GM23338 (cell line): ENCODE measurements at regions not wholly inside any gene's neighbourhood (a gene's known extent, or its start where the extent isn't known, plus 50 kb on each side); places are given as distances from the start of the nearest gene placed in this dataset.

Source experiments
- ATAC-seq: fragments of 200-7000 bp; cut with Tn5 transposase; 3 replicates; pipeline ENCODE4 v1.9.1; 2020
- DNase-seq: peaks from one replicate; pipeline ENCODE4 v3.0.0-alpha.2; 2015; ENCODE audit warnings: low spot score
- H2AFZ ChIP-seq: fragments of 200-600 bp; sonication (generic); 2 replicates; pipeline ENCODE4 v1.8.0; 2016; ENCODE audit warnings: antibody characterized with exemption, mild to moderate bottlenecking, moderate library complexity
- H3F3A ChIP-seq: fragments of 200-600 bp; sonication (generic); replicated peaks from 2 replicates; pipeline ENCODE4 v1.8.0; 2017; ENCODE audit warnings: antibody characterized with exemption, mixed run types, low read depth
- H3K27ac ChIP-seq: fragments of 200-600 bp; sonication (generic); 2 replicates; pipeline ENCODE4 v1.6.1; 2016; ENCODE audit warnings: low read depth
- H3K27me3 ChIP-seq: fragments of 200-600 bp; sonication (generic); 2 replicates; pipeline ENCODE4 v1.8.0; 2016; ENCODE audit warnings: mild to moderate bottlenecking, mixed run types, moderate library complexity; ENCODE audit not compliant: insufficient read depth
- H3K36me3 ChIP-seq: fragments of 200-600 bp; sonication (generic); 2 replicates; pipeline ENCODE4 v1.8.0; 2016; ENCODE audit warnings: mild to moderate bottlenecking; ENCODE audit not compliant: insufficient read depth
- H3K4me1 ChIP-seq: fragments of 200-600 bp; sonication (generic); 2 replicates; pipeline ENCODE4 v1.8.0; 2016; ENCODE audit warnings: mild to moderate bottlenecking, moderate library complexity; ENCODE audit not compliant: insufficient read depth
- H3K4me2 ChIP-seq: fragments of 200-600 bp; sonication (generic); 2 replicates; pipeline ENCODE4 v1.7.1; 2017; ENCODE audit warnings: mixed run types
- H3K4me3 ChIP-seq: fragments of 200-600 bp; sonication (generic); 2 replicates; pipeline ENCODE4 v1.6.1; 2016; ENCODE audit warnings: mixed run types
- H3K79me2 ChIP-seq: fragments of 200-600 bp; sonication (generic); replicated peaks from 2 replicates; pipeline ENCODE4 v1.8.0; 2017; ENCODE audit warnings: mild to moderate bottlenecking; ENCODE audit not compliant: insufficient read depth
- H3K9me2 ChIP-seq: fragments of 200-600 bp; sonication (generic); 2 replicates; pipeline ENCODE4 v1.8.0; 2017; ENCODE audit not compliant: insufficient read depth
- H4K20me1 ChIP-seq: fragments of 200-600 bp; sonication (generic); replicated peaks from 2 replicates; pipeline ENCODE4 v1.8.0; 2017; ENCODE audit warnings: mild to moderate bottlenecking; ENCODE audit not compliant: insufficient read depth
- H3K27ac Mint-ChIP-seq: 2 replicates; pipeline ENCODE4 v1.8.0; 2020; ENCODE audit warnings: inconsistent platforms, mild to moderate bottlenecking, moderate library complexity, mixed read lengths
- H3K27me3 Mint-ChIP-seq: 3 replicates; pipeline ENCODE4 v1.8.0; 2022; ENCODE audit warnings: low read depth, mild to moderate bottlenecking, moderate library complexity, mixed read lengths, inconsistent platforms; ENCODE audit not compliant: insufficient read depth, poor library complexity
- H3K36me3 Mint-ChIP-seq: 3 replicates; pipeline ENCODE4 v1.8.0; 2021; ENCODE audit warnings: low read depth, mild to moderate bottlenecking, inconsistent platforms, moderate library complexity, mixed read lengths
- H3K4me1 Mint-ChIP-seq: 3 replicates; pipeline ENCODE4 v1.8.0; 2020; ENCODE audit warnings: mild to moderate bottlenecking, inconsistent platforms, mixed read lengths
- H3K4me3 Mint-ChIP-seq: 3 replicates; pipeline ENCODE4 v1.8.0; 2021; ENCODE audit warnings: moderate library complexity, mild to moderate bottlenecking, inconsistent platforms, mixed read lengths
- H3K9me3 Mint-ChIP-seq: 3 replicates; pipeline ENCODE4 v1.8.0; 2020; ENCODE audit warnings: moderate library complexity, mild to moderate bottlenecking, inconsistent platforms, mixed read lengths
- CREB1 ChIP-seq: fragments of 250-450 bp; sonication (Bioruptor Pico); IDR thresholded peaks from 2 replicates; pipeline ENCODE4 v1.5.0; 2020; ENCODE audit warnings: low read depth, mild to moderate bottlenecking, moderate library complexity
- ETS1 ChIP-seq: IDR thresholded peaks from 2 replicates; pipeline ENCODE4 v1.6.1; 2016; ENCODE audit warnings: antibody characterized with exemption
- EZH2 ChIP-seq: fragments of 200-600 bp; sonication (generic); IDR thresholded peaks from one replicate; pipeline ENCODE4 v1.8.0; 2017; ENCODE audit warnings: antibody characterized with exemption, mild to moderate bottlenecking, low read depth; ENCODE audit not compliant: unreplicated experiment
- EZH2phosphoT487 ChIP-seq: fragments of 200-600 bp; sonication (generic); IDR thresholded peaks from one replicate; pipeline ENCODE4 v1.8.1; 2018; ENCODE audit warnings: antibody characterized with exemption; ENCODE audit not compliant: unreplicated experiment
- JUNB ChIP-seq: IDR thresholded peaks from one replicate; pipeline ENCODE4 v1.6.1; 2016; ENCODE audit warnings: antibody characterized with exemption; ENCODE audit not compliant: unreplicated experiment
- NANOG ChIP-seq: IDR thresholded peaks from 2 replicates; pipeline ENCODE4 v1.6.1; 2016; ENCODE audit warnings: antibody characterized with exemption, borderline replicate concordance
- POLR2AphosphoS5 ChIP-seq: IDR thresholded peaks from 2 replicates; pipeline ENCODE4 v1.6.1; 2016; ENCODE audit warnings: antibody characterized with exemption, low read depth
- STAT1 ChIP-seq: IDR thresholded peaks from one replicate; pipeline ENCODE4 v1.6.1; 2016; ENCODE audit warnings: antibody characterized with exemption; ENCODE audit not compliant: unreplicated experiment
- ZNF114 ChIP-seq: fragments of 250-450 bp; sonication (Bioruptor Pico); IDR thresholded peaks from 2 replicates; pipeline ENCODE4 v1.5.0; 2020; ENCODE audit warnings: mild to moderate bottlenecking, moderate library complexity
- ZNF331 ChIP-seq: fragments of 250-450 bp; sonication (Bioruptor Pico); IDR thresholded peaks from 2 replicates; pipeline ENCODE4 v1.5.0; 2020; ENCODE audit warnings: low read depth, mild to moderate bottlenecking, moderate library complexity
- ZNF462 ChIP-seq: fragments of 250-450 bp; sonication (Bioruptor Pico); IDR thresholded peaks from 2 replicates; pipeline ENCODE4 v1.5.0; 2020; ENCODE audit warnings: mild to moderate bottlenecking, moderate library complexity

GRCh38 chr18:53792762-53793161 is 431.7 kb downstream of the MBD2 start (continued):
- TF ChIP-seq ZNF462 (CRISPR knock-in tag), result no peak
- TF ChIP-seq ZNF331 (CRISPR knock-in tag), result no peak
- no peak for TF ChIP-seq EZH2phosphoT487
- no peak for TF ChIP-seq CREB1 (CRISPR knock-in tag)
- TF ChIP-seq ETS1, result no peak
- TF ChIP-seq NANOG, result no peak
- TF ChIP-seq STAT1, result no peak

DNA sequence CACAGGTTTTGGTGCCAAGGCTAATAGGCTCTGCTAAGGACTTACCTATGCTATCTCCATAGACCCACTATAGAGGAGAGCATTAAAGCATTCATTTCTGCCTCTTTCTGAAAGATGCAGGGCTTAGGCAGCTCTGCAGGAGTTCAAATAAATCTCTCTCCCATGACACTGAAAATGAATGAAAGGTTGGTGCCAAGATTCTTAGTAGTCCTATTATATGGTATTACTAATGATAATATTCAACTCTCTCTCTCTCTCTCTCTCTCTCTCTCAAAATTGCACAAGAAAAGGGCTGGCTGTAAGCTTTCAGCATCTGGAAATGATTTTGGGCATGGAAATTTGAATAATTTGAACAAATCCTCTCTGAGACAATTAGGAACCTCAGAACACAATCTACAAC is 433.7 kb downstream of the MBD2 start:
- TF ChIP-seq JUNB (no peak), EZH2 (no peak), NANOG (no peak), POLR2AphosphoS5 (no peak), STAT1 (no peak), ZNF114 (CRISPR knock-in tag) (no peak)
- Histone ChIP-seq H4K20me1 (no peaks in the 10 kb centered on the region), H3K4me2 (no peak overlapping the region), H2AFZ (no peak overlapping the region), H3K9me2 (no peaks in the 10 kb centered on the region), H3K27ac (no peak overlapping the region), H3K4me3 (no peak overlapping the region), H3K4me1 (no peaks in the 10 kb centered on the region), H3K79me2 (no peaks in the 10 kb centered on the region), H3K36me3 (no peaks in the 10 kb centered on the region), H3F3A (no peaks in the 10 kb centered on the region), H3K27me3 (no peaks in the 10 kb centered on the region)
- Mint-ChIP-seq H3K27me3 (no peaks in the 10 kb centered on the region), H3K9me3 (no peaks in the 10 kb centered on the region), H3K4me1 (no peaks in the 10 kb centered on the region), H3K4me3 (no peak overlapping the region), H3K27ac (no peak overlapping the region), H3K36me3 (no peaks in the 10 kb centered on the region)
- ATAC-seq (no peak), DNase-seq (no peak)
